HL-60 (cell line): ENCODE measurements at regions not wholly inside any gene's neighbourhood (a gene's known extent, or its start where the extent isn't known, plus 50 kb on each side); places are given as distances from the start of the nearest gene placed in this dataset.
"Not testable (repeated sequence)": the region's sequence is repeated elsewhere in the genome, so short reads cannot be mapped to it uniquely, and the experiment has no call there.

Experiments
- DNase-seq, 2 experiments: peaks; one replicate each; pipeline ENCODE4 v3.0.0-alpha.2; 2010 to 2020; ENCODE audit warnings: low read depth in 1 of 2, low spot score in 1 of 2
- H3K27ac ChIP-seq: fragments of 250-450 bp; sonication (Bioruptor Pico); replicated peaks from 2 replicates; pipeline ENCODE4 v1.5.1; 2020; ENCODE audit warnings: mild to moderate bottlenecking, moderate library complexity
- H3K27me3 ChIP-seq: fragments of 250-450 bp; sonication (Bioruptor Pico); 2 replicates; pipeline ENCODE4 v1.5.1; 2021; ENCODE audit warnings: mild to moderate bottlenecking, moderate library complexity; ENCODE audit not compliant: insufficient read depth, poor library complexity, severe bottlenecking
- H3K4me3 ChIP-seq: replicated peaks from 2 replicates; pipeline ENCODE4 v1.5.1; 2011; ENCODE audit warnings: mild to moderate bottlenecking, control low read depth, low read length; ENCODE audit not compliant: insufficient read depth
- CTCF ChIP-seq: IDR thresholded peaks from one replicate; pipeline ENCODE4 v1.5.1; 2011; ENCODE audit warnings: low read length, control low read depth, inconsistent platforms; ENCODE audit not compliant: insufficient read depth
- GABPA ChIP-seq: IDR thresholded peaks from 2 replicates; pipeline ENCODE4 v1.6.1; 2012; ENCODE audit warnings: low read depth
- POLR2AphosphoS5 ChIP-seq: IDR thresholded peaks from 2 replicates; pipeline ENCODE4 v1.6.1; 2012; ENCODE audit warnings: low read depth
- REST ChIP-seq: IDR thresholded peaks from 2 replicates; pipeline ENCODE4 v1.6.1; 2012; ENCODE audit warnings: low read depth; ENCODE audit not compliant: insufficient replicate concordance
- SPI1 ChIP-seq: IDR thresholded peaks from 2 replicates; pipeline ENCODE4 v1.6.1; 2012; ENCODE audit warnings: low read depth, mild to moderate bottlenecking, borderline replicate concordance

GRCh38 chr3:178109691-178110090, 426.5 kb upstream of the KCNMB2 start:
- TF ChIP-seq POLR2AphosphoS5: no peak
- no peak for TF ChIP-seq REST
- TF ChIP-seq CTCF: no peak
- no peak for TF ChIP-seq SPI1
- TF ChIP-seq GABPA: no peak
- H3K27ac ChIP-seq: no peak overlapping the region
- H3K4me3 ChIP-seq: no peak overlapping the region
- no peak for DNase-seq
- no peaks in the 10 kb centered on the region for H3K27me3 ChIP-seq

- Histone ChIP-seq H3K4me3 (no peak overlapping the region), H3K27ac (no peak overlapping the region), H3K27me3 (no peaks in the 10 kb centered on the region)
- TF ChIP-seq REST (no peak), CTCF (no peak), POLR2AphosphoS5 (no peak)
- DNase-seq: no peak
These were observed 424.1 kb upstream of the KCNMB2 start for GRCh38 chr3:178112134-178112533.

- H3K27me3 ChIP-seq, DNase-seq, H3K27ac ChIP-seq, H3K4me3 ChIP-seq: not testable (repeated sequence)
These were observed 423.7 kb upstream of the KCNMB2 start for GRCh38 chr3:178112552-178112951.

GRCh38 chr3:178117641-178118040, 418.6 kb upstream of the KCNMB2 start:
- TF ChIP-seq GABPA: no peak
- no peak for TF ChIP-seq POLR2AphosphoS5
- no peak for TF ChIP-seq REST
- no peak for TF ChIP-seq CTCF
- TF ChIP-seq SPI1: no peak
- Histone ChIP-seq H3K27me3 (no peaks in the 10 kb centered on the region), H3K4me3 (no peak overlapping the region), H3K27ac (no peak overlapping the region)
- no peak for DNase-seq

GRCh38 chr3:178119608-178120295, 416.5 kb upstream of the KCNMB2 start:
- not testable (repeated sequence) for H3K27ac ChIP-seq, H3K27me3 ChIP-seq, H3K4me3 ChIP-seq, DNase-seq
